ENCODE measurements at regions not wholly inside any gene's neighbourhood (a gene's known extent, or its start where the extent isn't known, plus 50 kb on each side); places are given as distances from the start of the nearest gene placed in this dataset.

DNA sequence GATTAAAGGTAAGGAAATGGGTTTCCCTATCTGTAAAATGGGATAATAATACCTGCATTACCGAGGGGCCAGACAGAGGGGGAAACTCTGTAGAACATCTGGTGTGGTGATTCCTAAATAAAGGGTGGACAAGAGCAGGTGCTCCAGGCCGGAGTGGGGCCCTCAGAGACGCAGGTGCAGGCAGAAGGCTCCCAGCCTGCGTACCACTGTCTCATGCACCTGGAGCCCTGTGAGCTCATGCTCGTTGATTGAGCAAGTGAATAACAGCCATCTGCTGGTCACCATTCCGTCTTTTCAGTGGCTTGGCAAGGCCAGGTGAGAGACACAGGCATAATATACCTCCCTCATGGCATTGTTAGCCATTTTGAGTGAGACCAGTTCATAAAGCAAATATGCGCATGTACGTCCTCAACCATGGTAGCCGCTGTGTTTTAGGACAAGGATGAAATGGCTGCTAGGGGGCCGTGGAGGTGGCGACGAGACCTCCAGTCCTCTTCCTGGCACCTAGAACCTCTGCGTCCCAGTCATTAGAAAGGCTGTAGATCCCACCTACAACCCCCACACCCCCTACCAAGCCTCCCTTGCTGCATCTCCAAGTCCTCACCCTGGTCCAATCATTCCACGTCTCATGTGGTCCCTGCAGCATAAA lies 198.0 kb upstream of the MVB12B start:
- in situ Hi-C loops (cut with HindIII; ENCODE audit: low sequenced_read_pairs) = no loop called here
- TF ChIP-seq, protein P1, sequence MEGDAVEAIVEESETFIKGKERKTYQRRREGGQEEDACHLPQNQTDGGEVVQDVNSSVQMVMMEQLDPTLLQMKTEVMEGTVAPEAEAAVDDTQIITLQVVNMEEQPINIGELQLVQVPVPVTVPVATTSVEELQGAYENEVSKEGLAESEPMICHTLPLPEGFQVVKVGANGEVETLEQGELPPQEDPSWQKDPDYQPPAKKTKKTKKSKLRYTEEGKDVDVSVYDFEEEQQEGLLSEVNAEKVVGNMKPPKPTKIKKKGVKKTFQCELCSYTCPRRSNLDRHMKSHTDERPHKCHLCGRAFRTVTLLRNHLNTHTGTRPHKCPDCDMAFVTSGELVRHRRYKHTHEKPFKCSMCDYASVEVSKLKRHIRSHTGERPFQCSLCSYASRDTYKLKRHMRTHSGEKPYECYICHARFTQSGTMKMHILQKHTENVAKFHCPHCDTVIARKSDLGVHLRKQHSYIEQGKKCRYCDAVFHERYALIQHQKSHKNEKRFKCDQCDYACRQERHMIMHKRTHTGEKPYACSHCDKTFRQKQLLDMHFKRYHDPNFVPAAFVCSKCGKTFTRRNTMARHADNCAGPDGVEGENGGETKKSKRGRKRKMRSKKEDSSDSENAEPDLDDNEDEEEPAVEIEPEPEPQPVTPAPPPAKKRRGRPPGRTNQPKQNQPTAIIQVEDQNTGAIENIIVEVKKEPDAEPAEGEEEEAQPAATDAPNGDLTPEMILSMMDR (IDR thresholded peaks at IDR 0.05; ENCODE audit: low read depth, low read length) = no peak
- DNase-seq (ENCODE audit: low read depth, low spot score) = no peak
- H3K4me3 ChIP-seq (ENCODE audit: low read depth, low read length) = no peak overlapping the region

DNA sequence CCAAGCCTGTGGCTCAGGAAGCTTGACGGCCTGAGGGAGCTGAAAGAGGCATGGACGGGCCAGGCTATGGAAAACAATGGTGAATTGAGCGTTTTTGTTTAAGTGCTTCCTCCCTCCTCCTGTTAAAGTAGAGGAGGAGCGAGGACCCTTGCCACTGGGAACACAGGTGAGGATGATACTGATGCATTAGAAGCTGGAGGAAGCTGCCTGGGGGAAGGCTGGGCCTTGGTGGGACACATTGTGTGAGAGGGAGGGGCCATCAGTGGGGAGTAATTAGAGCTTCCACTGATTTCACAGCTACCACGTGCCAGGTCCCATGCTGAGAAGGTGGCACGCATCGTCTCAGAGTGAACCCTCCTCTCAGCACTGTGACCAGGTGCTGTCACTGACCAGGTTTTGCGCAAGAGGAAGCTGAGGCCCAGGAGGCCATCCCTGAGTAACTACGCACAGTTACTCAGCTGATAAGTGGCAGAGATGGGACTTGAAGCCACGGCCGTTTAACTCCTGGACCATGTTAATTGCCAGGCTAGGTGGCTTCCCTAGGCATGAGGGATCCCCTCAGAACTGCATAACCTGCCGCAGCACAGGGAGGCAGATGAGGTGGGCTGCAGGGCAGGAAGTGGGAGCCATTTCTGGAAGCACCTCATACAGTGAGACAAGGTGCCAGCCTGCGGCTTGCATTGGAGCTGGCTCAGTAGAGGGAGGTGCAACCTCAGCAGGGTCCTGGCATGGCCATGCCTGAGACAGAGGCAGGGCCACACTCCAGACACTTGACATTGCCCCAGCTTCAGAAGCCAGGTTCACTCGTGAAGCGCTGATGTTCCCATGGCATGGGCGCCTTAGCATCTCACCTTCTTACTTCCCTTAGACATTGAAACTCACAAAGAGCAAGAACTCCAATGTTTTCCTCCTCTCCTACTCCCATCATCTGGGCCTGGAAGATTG lies 195.3 kb upstream of the MVB12B start:
- DNase-seq (ENCODE audit: low read depth, low spot score) = no peak
- in situ Hi-C loops (cut with HindIII; ENCODE audit: low sequenced_read_pairs) = no loop called here
- no peak overlapping the region for H3K4me3 ChIP-seq (ENCODE audit: low read depth, low read length)
- TF ChIP-seq, protein P1 (IDR thresholded peaks at IDR 0.05; ENCODE audit: low read depth, low read length) = no peak

DNA sequence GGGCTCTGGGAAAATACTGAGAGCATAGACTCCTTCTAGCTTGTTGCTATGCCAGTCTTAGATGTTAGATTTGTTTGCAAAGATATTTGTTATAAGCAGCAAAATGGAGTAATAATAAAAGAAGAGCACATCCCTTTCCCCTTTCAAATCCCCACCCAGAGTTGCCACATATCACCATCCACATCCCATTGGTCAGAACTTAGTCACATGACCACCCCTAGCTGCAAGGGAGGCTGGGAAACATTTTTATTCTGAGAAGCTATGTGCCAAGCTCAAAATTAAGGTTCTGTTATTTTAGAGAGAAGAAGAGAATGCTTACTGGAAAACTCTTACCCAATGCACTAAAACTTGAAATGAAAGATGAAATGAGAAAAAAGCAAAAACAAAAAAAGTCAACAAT lies 193.9 kb upstream of the MVB12B start:
- TF ChIP-seq, protein P1 (IDR thresholded peaks at IDR 0.05; ENCODE audit: low read depth, low read length) = no peak
- in situ Hi-C loops (cut with HindIII; ENCODE audit: low sequenced_read_pairs) = no loop called here
- no peak overlapping the region for H3K4me3 ChIP-seq (ENCODE audit: low read depth, low read length)
- DNase-seq (ENCODE audit: low read depth, low spot score) = no peak

- TF ChIP-seq, protein P1 (IDR thresholded peaks at IDR 0.05; ENCODE audit: low read depth, low read length) = no peak
- DNase-seq (ENCODE audit: low read depth, low spot score) = no peak
- H3K4me3 ChIP-seq (ENCODE audit: low read depth, low read length) = no peak overlapping the region
- in situ Hi-C loops (cut with HindIII; ENCODE audit: low sequenced_read_pairs) = no loop called here
Measured at GRCh38 chr9:126144196-126144595, 182.4 kb upstream of the MVB12B start.

- no peak overlapping the region for H3K4me3 ChIP-seq (ENCODE audit: low read depth, low read length)
- in situ Hi-C loops (cut with HindIII; ENCODE audit: low sequenced_read_pairs) = no loop called here
- no peak for DNase-seq (ENCODE audit: low read depth, low spot score)
- TF ChIP-seq, protein P1 (IDR thresholded peaks at IDR 0.05; ENCODE audit: low read depth, low read length) = no peak
Measured at GRCh38 chr9:126144603-126145456, 181.8 kb upstream of the MVB12B start.

DNA sequence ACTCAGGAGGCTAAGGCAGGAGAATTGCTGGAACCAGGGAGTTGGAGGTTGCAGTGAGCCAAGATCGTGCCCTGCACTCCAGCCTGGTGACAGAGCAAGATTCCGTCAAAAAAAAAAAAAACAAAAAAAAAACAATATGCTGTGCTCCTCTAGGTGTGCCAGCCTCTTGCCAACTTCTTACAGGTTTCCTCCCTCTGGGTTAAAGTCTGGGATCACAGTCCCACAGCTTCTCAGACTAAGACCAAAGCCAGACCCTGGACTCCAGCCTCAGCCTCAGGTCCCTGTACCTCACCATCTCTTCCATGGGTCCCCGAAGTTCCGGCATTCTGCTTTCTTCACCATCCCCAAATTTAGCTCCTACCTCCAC lies 180.8 kb upstream of the MVB12B start:
- in situ Hi-C loops (cut with HindIII; ENCODE audit: low sequenced_read_pairs) = no loop called here
- H3K4me3 ChIP-seq (ENCODE audit: low read depth, low read length) = no peak overlapping the region
- TF ChIP-seq, protein P1 (IDR thresholded peaks at IDR 0.05; ENCODE audit: low read depth, low read length) = no peak
- DNase-seq (ENCODE audit: low read depth, low spot score) = no peak

Measured in astrocyte of the spinal cord (primary cell).